GM21360 (cell line): ENCODE measurements at regions not wholly inside any gene's neighbourhood (a gene's known extent, or its start where the extent isn't known, plus 50 kb on each side); places are given as distances from the start of the nearest gene placed in this dataset.
"Not testable (repeated sequence)": the region's sequence is repeated elsewhere in the genome, so short reads cannot be mapped to it uniquely, and the experiment has no call there.

Experiments
- ATAC-seq: cut with Tn5 transposase; IDR thresholded peaks from one replicate; pipeline ENCODE4 v1.9.1; 2021; ENCODE audit warnings: mild to moderate bottlenecking, moderate library complexity; ENCODE audit not compliant: unreplicated experiment

DNA sequence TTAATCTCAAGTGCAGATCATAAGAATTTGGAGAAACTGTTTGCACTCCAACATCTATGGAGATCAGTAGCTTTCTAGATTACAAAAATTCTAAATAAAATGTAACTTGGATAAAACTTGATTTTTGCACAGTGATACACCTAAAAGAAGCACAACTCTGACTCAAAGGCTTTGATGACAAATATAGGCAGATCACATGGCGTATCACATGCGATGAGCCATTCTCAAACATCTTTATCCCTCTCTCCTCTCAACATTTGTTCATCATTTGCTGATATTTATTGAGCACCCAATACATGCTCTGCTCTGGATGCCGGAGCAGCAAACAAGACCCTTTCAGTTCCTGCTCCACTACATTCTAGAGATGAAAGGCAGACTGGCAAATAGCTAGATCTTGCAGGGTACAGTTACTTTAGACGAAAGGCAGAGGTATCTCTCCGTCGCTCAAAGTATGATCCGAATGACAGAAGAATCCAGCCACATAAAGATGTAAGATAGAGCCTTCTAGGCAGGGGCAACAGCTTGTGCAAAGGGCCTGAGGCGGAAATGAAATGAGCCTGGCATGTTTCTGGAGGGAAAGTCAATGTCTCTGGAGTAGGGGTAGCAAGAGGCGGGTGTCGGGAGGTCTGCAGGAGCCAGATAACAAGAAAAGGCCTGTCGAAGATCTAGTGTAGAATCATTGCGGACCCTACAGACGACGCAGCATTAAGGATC lies 145.8 kb upstream of the ERRFI1 start:
- no peak for ATAC-seq

DNA sequence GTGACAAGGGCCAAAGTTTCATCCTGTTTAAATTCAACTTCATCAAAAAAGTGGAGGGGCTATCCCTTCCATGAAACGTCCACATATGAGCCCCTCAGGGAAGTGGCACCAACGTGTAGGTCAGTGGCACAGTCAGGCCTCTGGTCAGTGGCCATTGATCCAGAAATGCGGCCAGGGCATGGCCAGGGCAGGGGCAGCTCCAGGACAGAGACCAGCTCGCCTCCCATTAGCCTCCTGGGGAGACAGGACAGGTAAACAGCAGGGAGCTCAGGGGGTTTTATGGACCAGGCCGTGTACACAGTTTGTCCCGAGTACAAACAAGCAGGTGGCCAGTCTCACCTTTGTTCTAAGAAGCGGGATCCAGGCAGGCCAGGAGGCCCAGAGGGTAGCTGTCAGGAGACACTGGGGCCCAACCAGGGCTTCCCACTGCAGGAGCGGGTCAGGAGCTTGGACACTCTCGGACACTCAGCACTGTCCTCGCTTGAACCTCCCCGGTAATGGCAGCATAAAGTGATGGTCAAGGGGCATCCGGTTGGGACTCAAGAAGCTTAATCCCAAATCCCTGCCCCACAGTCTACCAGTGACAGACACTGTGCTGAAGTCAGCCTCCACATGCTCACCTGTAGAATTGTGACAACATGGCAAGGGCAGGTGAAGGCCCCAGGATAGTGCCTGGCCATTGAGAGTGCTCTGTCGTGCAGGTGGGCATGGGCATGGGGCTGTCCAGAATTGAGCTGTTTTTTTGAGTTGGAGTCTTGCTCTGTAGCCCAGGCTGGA lies 144.1 kb upstream of the ERRFI1 start:
- no peak for ATAC-seq

DNA sequence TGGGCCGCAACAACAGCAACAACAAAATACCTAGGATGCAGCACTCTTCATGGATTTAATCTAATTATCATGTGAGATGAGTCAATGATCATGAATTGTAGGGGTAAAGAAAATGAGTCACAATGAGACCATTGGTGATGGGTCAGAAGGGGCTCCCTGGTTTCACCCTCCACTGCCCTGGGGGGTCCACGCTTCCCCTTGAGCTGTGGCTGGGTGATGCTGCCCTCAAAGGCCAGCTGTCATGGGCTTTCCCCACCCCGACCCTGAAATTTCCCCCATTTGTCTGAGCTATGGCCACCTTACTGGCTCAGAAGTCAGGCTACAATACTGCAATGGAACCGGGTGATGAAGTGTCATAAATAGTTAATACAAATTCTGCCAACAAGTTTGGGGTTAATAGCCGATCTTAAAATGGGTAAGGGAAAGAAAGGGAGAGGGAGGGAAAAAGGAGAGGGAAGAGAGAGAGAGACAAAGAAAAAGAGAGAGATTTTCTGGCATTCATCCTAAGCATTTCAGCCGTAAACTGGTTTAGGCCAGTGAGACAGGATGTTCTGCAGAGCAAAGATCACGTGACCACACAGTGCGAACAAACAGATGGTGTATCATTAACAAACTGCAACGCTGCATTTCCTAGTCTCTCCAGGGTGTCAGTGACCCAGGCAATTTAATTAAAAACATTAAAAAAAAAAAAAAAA lies 143.4 kb upstream of the ERRFI1 start:
- no peak for ATAC-seq

DNA sequence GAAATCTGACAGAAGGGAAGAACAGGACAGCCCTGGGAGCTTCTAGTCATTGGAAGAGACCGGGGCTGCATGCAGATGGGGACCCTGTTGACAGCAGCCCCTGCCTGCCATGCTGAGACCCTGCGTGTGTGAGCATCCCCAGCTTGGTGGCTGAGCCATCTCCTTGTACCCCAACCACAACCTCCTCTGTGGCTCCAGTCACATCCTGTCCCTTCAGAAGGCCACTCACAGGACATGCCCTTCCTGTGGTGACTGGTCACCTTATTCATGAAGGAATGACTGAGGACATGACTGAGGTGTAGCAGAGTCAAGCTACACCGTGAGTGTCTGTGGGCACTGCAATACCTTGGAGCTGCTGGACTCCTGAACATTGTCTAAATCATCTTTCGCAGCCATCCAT lies 141.8 kb upstream of the ERRFI1 start:
- ATAC-seq = no peak

DNA sequence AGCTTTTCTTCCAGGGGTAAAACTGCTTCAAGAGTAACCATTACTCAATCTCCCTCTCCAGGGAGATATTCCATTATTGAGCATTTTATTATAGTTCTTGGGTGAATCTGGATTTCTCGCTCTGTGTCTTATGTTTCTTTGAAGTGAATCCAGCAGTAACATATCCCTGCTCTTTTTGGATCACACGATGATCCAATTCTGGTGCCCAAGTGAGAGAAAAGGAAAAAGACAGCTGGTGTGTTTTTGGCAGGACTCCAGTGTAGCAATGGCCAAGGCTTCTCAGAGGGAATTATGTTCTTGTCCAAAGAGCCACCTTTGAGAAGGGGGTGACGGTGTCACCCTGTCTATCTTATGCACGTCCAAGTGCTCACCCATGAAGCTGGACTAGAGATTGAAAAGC lies 140.3 kb upstream of the ERRFI1 start:
- ATAC-seq = no peak

DNA sequence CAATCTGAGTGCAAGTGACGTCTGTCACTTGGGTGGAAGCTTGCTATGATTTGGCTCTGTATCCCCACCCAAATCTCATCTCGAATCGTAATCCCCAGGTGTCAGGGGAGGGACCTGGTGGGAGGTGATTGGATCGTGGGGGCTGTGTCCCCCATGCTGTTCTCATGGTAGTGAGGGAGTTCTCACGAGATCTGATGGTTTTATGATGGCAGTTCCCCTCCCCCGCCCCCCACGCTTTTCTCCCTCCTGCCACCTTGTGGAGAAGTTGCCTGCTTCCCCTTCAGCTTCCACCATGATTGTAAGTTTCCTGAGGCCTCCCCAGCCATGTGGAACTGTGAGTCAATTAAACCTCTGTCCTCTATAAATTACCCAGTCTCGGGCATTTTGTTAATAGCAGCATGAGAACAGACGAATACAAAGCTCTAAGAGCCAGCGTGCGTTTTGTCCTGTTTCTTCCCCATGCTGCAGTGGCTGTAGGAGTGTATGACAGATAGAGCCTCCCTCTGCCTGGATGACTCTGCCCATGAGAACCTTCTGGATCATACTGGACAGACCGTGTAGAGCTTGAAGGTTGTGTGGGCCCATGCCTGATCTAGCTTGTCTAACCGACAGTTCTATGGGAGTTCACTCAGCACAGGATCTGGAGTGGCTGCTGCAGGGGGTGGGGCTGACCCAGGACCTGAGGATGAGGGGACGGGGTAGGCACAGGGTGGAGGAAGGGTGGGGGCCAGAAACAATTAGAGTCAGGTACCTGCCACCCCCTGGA lies 139.7 kb upstream of the ERRFI1 start:
- no peak for ATAC-seq

DNA sequence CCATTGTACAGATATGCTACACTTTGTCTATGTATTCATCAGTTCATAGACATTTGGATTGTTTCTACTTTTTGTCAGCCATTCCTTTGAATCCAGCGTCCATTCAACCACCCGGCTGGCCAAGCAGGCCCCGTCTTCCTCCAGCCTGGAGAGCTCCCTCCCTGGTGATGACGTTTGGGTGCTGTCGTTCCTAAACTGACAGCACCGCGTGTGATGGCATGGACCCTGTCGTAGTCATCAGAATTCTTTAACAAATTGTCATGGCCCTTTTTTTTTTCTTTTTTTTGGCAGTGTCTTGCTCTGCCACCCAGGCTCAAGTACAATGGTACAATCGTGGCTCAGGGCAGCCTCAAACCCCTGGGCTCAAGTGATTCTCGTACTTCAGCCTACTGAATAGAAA lies 138.6 kb upstream of the ERRFI1 start:
- ATAC-seq = no peak

DNA sequence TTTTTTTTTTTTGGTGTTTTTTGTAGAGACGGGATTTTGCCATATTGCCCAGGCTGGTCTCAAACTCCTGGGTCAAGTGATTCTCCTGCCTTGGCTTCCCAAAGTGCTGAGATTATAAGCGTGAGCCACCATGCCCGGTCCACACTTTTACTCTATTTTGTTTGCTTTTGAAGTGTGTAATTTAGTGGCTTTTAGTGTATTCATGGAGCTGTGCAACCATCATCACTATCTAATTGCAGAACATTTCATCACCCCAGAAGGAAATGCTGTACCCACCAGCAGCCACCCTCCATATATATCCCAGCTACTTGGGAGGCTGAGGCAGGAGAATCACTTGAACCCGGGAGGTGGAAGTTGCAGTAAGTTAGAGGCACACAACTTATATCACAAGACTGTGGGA lies 136.9 kb upstream of the ERRFI1 start:
- no peak for ATAC-seq

DNA sequence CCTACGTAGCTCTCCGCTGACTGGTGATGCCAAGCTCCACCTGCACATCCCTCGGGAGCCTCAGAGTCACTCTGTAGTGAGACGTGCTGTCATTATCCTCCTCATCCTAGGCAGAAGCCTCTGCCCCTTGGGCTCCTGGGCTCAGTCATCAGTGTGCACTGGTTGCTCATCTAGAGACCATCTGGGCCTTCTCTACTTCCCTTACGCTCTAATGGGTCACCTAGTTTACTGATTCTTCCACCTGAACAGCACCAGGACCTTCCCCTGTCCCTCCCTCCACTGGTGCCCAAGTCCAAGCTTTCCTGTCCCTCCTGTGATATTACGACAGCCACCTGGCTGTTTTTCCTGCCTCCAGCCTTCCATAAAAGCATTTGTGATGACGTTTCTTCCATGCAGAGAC lies 136.1 kb upstream of the ERRFI1 start:
- ATAC-seq = no peak

DNA sequence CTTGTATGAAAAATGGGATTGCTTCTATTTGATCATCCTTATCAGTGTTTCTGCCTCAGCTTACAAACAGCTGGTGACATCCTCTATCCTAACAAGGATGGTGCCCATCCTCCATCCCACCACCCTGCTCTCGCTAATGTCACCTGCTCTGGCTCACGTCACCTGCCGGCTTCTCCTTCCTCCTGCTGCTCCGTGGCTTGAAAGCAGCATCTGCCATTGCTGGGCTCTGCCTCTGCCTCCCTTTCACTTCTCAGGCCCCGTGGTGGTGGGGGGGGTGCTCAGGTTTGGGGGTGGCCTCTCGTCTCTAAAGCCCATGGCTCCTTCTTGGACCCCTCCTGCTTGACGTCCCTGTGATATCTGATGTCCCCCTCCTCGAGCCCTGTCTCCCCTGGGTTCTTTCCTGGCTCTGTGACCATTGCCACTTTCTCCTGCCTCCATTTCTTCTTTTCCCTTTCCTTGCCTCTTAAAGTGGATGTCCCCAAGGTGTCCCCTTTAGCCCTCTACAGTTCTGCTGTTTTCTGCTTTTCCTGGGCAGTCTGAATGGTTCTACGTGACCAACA lies 135.5 kb upstream of the ERRFI1 start:
- ATAC-seq = no peak

DNA sequence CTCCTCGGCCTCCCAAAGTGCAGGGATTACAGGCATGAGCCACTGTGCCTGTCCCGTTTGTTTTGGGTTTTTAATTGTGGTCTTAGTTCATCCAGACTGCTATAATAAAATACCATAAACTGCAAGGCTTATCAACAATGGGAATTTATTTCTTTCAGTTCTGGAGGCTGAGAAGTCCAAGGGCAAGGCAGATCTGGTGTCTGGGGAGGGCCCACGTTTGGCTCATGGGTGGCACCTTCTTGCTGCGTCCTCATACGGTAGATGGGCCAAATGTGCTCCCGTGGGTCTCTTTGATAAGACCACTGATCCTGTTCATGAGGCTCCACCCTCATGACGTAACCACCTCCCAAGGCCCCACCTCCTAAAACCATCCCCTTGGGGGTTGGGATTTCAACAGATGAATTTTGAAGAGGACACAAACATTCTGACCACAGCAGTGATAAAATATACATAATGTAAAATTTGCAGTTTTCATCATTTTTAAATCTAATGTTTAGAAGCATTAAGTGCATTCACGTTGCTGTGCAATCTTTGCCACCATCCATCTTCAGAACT lies 133.4 kb upstream of the ERRFI1 start:
- ATAC-seq = no peak

DNA sequence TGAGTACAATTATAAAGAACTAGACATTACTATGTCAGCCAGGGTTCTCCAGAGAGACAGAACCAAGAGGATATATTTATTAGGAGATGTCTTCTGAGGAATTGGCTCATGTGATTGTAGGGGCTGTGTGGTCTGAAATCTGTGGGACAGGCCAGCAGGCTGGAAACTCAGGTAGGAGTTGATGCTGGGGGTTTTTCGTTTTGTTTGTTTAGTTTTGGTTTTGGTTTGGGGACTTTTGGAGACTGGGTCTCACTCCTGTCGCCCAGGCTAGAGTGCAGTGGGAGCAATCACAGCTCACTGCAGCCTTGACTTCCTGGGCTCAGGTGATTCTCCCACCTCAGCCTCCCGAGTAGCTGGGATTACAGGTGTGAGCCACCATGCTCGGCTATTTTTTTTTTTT lies 132.9 kb upstream of the ERRFI1 start:
- no peak for ATAC-seq

DNA sequence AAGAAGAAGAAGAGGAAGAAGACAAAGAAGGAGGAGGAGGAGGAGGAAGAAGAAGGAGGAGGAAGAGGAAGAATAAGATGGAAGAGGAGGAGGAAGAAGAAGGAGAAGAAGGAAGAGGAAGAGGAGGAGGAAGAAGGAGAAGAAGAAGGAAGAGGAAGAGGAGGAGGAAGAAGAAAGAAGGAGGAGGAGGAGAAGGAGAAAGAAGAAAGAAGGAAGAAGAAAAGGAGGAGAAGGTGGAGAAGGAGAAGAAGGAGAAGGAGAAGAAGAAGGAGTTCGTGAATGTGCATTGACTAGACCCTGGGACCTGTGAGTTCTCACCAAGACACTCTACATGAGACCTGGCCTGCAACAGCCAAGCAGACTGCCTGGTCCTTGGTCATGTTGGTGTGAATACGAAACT lies 131.7 kb upstream of the ERRFI1 start:
- ATAC-seq = no peak

DNA sequence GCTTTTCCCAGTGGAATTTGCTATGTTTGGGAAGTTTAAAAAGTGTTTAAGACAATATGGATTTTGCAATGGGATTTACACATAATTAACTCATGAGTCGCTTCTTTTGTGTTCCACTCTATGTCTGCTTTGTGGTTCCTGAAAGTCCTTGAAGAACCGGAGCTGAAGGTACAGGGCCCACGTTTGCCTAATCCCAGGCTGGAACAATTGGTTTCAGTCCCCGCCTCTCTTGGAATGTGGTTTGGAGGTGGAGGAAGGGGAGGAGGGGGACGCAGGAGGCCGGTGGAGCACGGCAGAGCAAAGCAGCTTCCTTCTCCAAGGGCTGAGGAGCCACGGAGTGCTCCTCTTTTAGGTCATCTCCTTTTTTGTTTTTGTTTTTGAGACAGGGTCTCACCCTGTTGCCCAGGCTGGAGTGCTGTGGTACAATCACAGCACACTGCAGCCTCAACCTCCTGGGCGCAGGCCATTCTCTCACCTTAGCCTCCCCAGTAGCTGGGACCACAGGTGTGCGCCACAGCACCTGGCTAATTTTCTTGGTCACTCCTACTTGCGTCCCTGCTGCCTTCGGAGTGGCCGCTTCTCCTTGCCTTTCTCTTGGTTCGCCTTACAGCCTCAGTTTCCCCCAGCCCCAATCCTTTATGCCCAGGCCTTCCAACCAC lies 129.5 kb upstream of the ERRFI1 start:
- no peak for ATAC-seq

DNA sequence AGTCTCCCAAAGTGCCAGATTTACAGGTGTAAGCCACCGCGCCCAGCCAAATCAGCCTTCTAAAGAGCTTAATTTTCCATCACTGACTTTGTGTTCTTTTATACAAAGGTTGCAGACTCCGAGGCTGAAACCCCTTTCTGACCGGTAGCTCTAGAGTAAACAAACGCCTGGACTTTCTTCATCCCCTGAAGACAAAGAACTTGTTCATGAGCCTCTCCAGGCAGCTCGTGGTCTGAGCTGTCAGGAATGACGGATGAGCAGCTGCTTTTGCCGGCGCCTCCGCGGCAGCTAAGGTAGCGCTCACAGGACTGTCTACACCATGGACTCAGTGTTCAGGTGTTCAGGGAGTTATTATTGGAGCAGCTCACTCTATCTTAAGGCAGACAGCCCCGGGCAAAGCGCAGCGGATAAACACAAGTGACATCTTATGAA lies 128.5 kb upstream of the ERRFI1 start:
- no peak for ATAC-seq

DNA sequence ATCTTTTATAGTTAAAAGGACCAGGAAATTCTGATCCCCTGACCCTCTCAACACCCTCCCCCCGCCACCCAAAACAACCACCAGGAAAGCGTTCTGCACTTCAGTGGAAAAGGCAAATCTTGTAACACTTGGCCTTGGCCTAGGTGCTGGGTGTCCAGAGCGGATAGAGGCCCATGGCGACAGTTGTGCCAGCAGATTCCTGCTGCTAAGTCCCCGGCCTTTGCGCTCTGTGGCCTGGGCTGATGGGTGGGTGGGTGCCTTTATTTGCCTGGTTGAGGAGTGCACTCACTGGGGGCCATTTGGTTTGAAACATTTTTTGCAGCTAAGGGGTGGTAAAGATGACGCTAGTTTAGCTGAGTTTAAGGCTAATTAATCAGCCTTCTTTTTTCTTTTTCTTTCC lies 127.9 kb upstream of the ERRFI1 start:
- ATAC-seq = no peak

DNA sequence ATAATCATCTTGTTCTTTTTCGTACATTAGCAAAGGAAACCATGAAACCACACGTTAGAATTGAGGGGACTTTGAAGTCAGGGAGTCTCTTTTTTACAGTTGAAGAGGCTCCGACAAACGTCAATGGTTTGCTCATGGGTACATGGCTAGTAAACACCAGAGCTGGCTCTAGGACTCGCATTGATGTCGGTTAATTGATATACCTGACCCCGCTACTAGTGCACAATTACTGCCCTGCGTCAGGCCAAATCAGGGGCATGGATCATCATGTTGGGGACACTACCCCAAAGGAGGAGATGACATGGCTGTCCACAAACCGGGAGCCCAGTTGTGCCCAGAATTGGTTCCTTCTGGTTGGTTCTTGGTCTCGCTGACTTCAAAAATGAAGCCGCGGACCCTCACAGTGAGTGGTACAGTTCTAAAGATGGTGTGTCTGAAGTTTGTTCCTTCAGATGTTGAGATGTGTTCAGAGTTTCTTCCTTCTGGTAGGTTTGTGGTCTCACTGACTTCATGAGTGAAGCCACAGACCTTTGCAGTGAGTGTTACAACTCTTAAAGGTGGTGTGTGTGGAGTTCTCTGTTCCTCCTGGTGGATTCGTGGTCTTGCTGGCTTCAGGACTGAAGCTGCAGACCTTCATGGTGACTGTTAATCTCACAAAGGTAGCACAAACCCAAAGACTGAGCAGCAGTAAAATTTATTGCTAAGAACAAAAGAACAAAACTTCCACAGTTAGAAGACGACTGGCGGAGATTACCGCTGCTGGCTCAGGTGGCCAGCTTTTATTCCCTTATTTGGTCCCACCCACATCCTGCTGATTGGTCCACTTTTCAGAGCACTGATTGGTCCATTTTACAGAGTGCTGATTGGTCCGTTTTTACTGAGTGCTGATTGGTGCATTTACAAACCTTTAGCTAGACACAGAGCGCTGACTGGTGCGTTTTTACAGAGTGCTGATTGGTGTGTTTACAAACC lies 126.9 kb upstream of the ERRFI1 start:
- no peak for ATAC-seq

DNA sequence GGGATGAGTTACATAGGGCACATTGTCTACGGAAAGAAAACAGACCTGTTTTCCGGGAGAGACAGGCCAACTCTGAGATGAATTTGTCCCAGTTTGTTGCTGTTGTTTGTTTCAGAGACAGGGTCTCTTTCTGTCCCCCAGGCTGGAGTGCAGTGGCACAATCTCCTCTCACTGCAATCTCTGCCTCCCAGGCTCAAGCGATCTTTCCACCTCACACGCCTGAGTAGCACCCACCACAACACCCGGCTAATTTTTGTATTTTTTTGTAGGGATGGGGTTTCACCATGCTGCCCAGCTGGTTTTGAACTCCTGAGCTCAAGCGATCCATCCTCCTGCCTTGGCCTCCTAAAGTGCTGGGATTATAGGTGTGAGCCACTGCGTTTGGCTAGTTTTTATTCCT lies 125.5 kb upstream of the ERRFI1 start:
- no peak for ATAC-seq

DNA sequence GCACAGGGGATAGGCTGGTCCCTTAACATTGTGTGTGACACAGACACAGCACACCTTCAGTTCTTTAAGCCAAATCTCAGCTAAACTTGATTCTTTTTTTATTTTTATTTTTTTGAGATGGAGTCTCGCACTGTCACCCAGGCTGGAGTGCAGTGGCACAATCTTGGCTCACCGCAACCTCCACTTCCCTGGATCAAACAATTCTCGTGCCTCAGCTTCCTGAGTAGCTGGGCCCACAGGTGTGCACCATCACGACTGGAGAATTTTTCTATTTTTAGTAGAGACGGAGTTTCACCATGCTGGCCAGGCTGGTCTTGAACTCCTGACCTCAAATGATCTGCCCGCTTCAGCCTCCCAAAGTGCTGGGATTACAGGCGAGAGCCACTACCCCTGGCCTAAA lies 123.6 kb upstream of the ERRFI1 start:
- not testable (repeated sequence) for ATAC-seq
